ENCODE measurements at regions not wholly inside any gene's neighbourhood (a gene's known extent, or its start where the extent isn't known, plus 50 kb on each side); places are given as distances from the start of the nearest gene placed in this dataset.
"Not testable (repeated sequence)": the region's sequence is repeated elsewhere in the genome, so short reads cannot be mapped to it uniquely, and the experiment has no call there.

- Histone ChIP-seq H3K9me3 (ENCODE audit: low read depth) (no peaks in the 10 kb centered on the region), H3K9me2 (ENCODE audit: insufficient read depth) (no peaks in the 10 kb centered on the region), H2AFZ (no peak overlapping the region), H3K9ac (no peak overlapping the region), H3K36me3 (ENCODE audit: low read depth) (no peaks in the 10 kb centered on the region), H3K4me1 (ENCODE audit: insufficient read depth) (no peaks in the 10 kb centered on the region), H3K27ac (no peak overlapping the region), H4K20me1 (ENCODE audit: insufficient read depth) (no peaks in the 10 kb centered on the region), H3K4me2 (ENCODE audit: unreplicated experiment) (no peak overlapping the region), H3K79me2 (ENCODE audit: insufficient read depth) (no peaks in the 10 kb centered on the region), H3K4me3 (no peak overlapping the region), H3F3A (ENCODE audit: insufficient read depth) (no peaks in the 10 kb centered on the region), H3K27me3 (replicated peaks; ENCODE audit: insufficient read depth) (no peaks in the 10 kb centered on the region)
- WGBS, 2 experiments (ENCODE audit: low coverage in 1 of 2, low lambda C conversion rate in 2 of 2, missing lambda C conversion rate in 2 of 2), result 4 to 7% methylated on average over 3 of the region's 3 CpGs
- TF ChIP-seq EZH2phosphoT487 (IDR thresholded peaks at IDR 0.05; ENCODE audit: insufficient read depth, low read depth) (no peak), EZH2 (IDR thresholded peaks at IDR 0.05; ENCODE audit: insufficient read depth, poor library complexity, severe bottlenecking) (no peak)
- no peak for DNase-seq
- in situ Hi-C loops (cut with MboI), result no loop called here
Measured at GRCh38 chrX:25503826-25504225, 488.1 kb upstream of the ARX start.

- Histone ChIP-seq H3K4me2 (ENCODE audit: unreplicated experiment) (no peak overlapping the region), H3K9me3 (ENCODE audit: low read depth) (no peaks in the 10 kb centered on the region), H2AFZ (no peak overlapping the region), H3K27ac (no peak overlapping the region), H3K9me2 (ENCODE audit: insufficient read depth) (no peaks in the 10 kb centered on the region), H3K79me2 (ENCODE audit: insufficient read depth) (no peaks in the 10 kb centered on the region), H3K4me1 (ENCODE audit: insufficient read depth) (no peaks in the 10 kb centered on the region), H3K27me3 (replicated peaks; ENCODE audit: insufficient read depth) (no peaks in the 10 kb centered on the region), H3K9ac (no peak overlapping the region), H3F3A (ENCODE audit: insufficient read depth) (no peaks in the 10 kb centered on the region), H3K36me3 (ENCODE audit: low read depth) (no peaks in the 10 kb centered on the region), H3K4me3 (no peak overlapping the region), H4K20me1 (ENCODE audit: insufficient read depth) (no peaks in the 10 kb centered on the region)
- 0% methylated on average over 2 of the region's 2 CpGs for WGBS, 2 experiments (ENCODE audit: low coverage in 1 of 2, low lambda C conversion rate in 2 of 2, missing lambda C conversion rate in 2 of 2)
- in situ Hi-C loops (cut with MboI), result no loop called here
- DNase-seq, result no peak
- no peak for TF ChIP-seq EZH2phosphoT487 (IDR thresholded peaks at IDR 0.05; ENCODE audit: insufficient read depth, low read depth)
- no peak for TF ChIP-seq EZH2 (IDR thresholded peaks at IDR 0.05; ENCODE audit: insufficient read depth, poor library complexity, severe bottlenecking)
Measured at GRCh38 chrX:25507801-25508200, 492.0 kb upstream of the ARX start.

- Histone ChIP-seq H4K20me1 (ENCODE audit: insufficient read depth) (no peaks in the 10 kb centered on the region), H3K4me1 (ENCODE audit: insufficient read depth) (no peaks in the 10 kb centered on the region), H3K27me3 (replicated peaks; ENCODE audit: insufficient read depth) (no peaks in the 10 kb centered on the region), H3K79me2 (ENCODE audit: insufficient read depth) (no peaks in the 10 kb centered on the region), H3K36me3 (ENCODE audit: low read depth) (no peaks in the 10 kb centered on the region), H3K9me2 (ENCODE audit: insufficient read depth) (no peaks in the 10 kb centered on the region), H3K4me3 (no peak overlapping the region), H3K9me3 (ENCODE audit: low read depth) (no peaks in the 10 kb centered on the region), H3K9ac (no peak overlapping the region), H3F3A (ENCODE audit: insufficient read depth) (no peaks in the 10 kb centered on the region), H3K4me2 (ENCODE audit: unreplicated experiment) (no peak overlapping the region), H3K27ac (no peak overlapping the region), H2AFZ (no peak overlapping the region)
- TF ChIP-seq EZH2 (IDR thresholded peaks at IDR 0.05; ENCODE audit: insufficient read depth, poor library complexity, severe bottlenecking), result no peak
- no peak for TF ChIP-seq EZH2phosphoT487 (IDR thresholded peaks at IDR 0.05; ENCODE audit: insufficient read depth, low read depth)
- 48 to 64% methylated on average over 2 of the region's 2 CpGs for WGBS, 2 experiments (ENCODE audit: low coverage in 1 of 2, low lambda C conversion rate in 2 of 2, missing lambda C conversion rate in 2 of 2)
- in situ Hi-C loops (cut with MboI), result no loop called here
- no peak for DNase-seq
Measured at GRCh38 chrX:25519258-25519657, 503.5 kb upstream of the ARX start.

GRCh38 chrX:25522443-25523010, 506.8 kb upstream of the ARX start:
- H3K27me3 ChIP-seq (replicated peaks; ENCODE audit: insufficient read depth); H4K20me1 ChIP-seq (ENCODE audit: insufficient read depth); H3K4me2 ChIP-seq (ENCODE audit: unreplicated experiment); H3K9me3 ChIP-seq (ENCODE audit: low read depth); H3K9ac ChIP-seq; H3K4me1 ChIP-seq (ENCODE audit: insufficient read depth); H3K4me3 ChIP-seq; H3K79me2 ChIP-seq (ENCODE audit: insufficient read depth); H3K36me3 ChIP-seq (ENCODE audit: low read depth); H3K27ac ChIP-seq; DNase-seq; H2AFZ ChIP-seq; in situ Hi-C loops (cut with MboI); H3K9me2 ChIP-seq (ENCODE audit: insufficient read depth); H3F3A ChIP-seq (ENCODE audit: insufficient read depth): not testable (repeated sequence)
- WGBS, 2 experiments (ENCODE audit: low coverage in 1 of 2, low lambda C conversion rate in 2 of 2, missing lambda C conversion rate in 2 of 2), result 68 to 72% methylated on average over 19 to 20 of the region's 20 CpGs
